Osteoblast (primary cell): ENCODE measurements at regions not wholly inside any gene's neighbourhood (a gene's known extent, or its start where the extent isn't known, plus 50 kb on each side); places are given as distances from the start of the nearest gene placed in this dataset.
"Not testable (repeated sequence)": the region's sequence is repeated elsewhere in the genome, so short reads cannot be mapped to it uniquely, and the experiment has no call there.

Source experiments
- DNase-seq: peaks from one replicate; pipeline ENCODE4 v3.0.0; 2011; ENCODE audit warnings: low spot score, mixed read lengths; ENCODE audit not compliant: insufficient read length; ENCODE audit errors: missing footprints
- H2AFZ ChIP-seq: 2 replicates; pipeline ENCODE4 v1.6.0; 2011; ENCODE audit warnings: mild to moderate bottlenecking, low read length
- H3K27ac ChIP-seq: 2 replicates; pipeline ENCODE4 v1.5.1; 2011; ENCODE audit warnings: mild to moderate bottlenecking, low read depth, low read length, moderate library complexity
- H3K27me3 ChIP-seq: 2 replicates; pipeline ENCODE4 v1.6.0; 2012; ENCODE audit warnings: mild to moderate bottlenecking, control low read depth, inconsistent platforms, low read length, moderate library complexity; ENCODE audit not compliant: insufficient read depth
- H3K36me3 ChIP-seq: 2 replicates; pipeline ENCODE4 v1.5.1; 2011; ENCODE audit warnings: mild to moderate bottlenecking, low read length, control low read depth, moderate library complexity; ENCODE audit not compliant: insufficient read depth
- H3K4me1 ChIP-seq: 2 replicates; pipeline ENCODE4 v1.5.1; 2011; ENCODE audit warnings: mild to moderate bottlenecking, low read length, control low read depth, moderate library complexity; ENCODE audit not compliant: insufficient read depth
- H3K4me2 ChIP-seq: 2 replicates; pipeline ENCODE4 v1.6.0; 2011; ENCODE audit warnings: mild to moderate bottlenecking, low read length; ENCODE audit not compliant: insufficient read depth
- H3K4me3 ChIP-seq: fragments of 200-600 bp; sonication (generic); 3 replicates; pipeline ENCODE4 v1.5.1; 2012; ENCODE audit warnings: mild to moderate bottlenecking, low read length, inconsistent platforms; ENCODE audit not compliant: insufficient read depth
- H3K79me2 ChIP-seq: 2 replicates; pipeline ENCODE4 v1.6.0; 2012; ENCODE audit warnings: mild to moderate bottlenecking, low read length, control low read depth, inconsistent platforms; ENCODE audit not compliant: insufficient read depth
- H3K9me3 ChIP-seq: 2 replicates; pipeline ENCODE4 v1.5.1; 2011; ENCODE audit warnings: low read depth, low read length, control low read depth
- H4K20me1 ChIP-seq: 2 replicates; pipeline ENCODE4 v1.6.0; 2012; ENCODE audit warnings: mild to moderate bottlenecking, low read length, control low read depth; ENCODE audit not compliant: insufficient read depth
- TF ChIP-seq, protein P1 (sequence below): IDR thresholded peaks from 2 replicates; pipeline ENCODE4 v1.5.1; 2011; ENCODE audit warnings: mild to moderate bottlenecking, low read depth, low read length, moderate library complexity; ENCODE audit errors: extremely low read depth

DNA sequence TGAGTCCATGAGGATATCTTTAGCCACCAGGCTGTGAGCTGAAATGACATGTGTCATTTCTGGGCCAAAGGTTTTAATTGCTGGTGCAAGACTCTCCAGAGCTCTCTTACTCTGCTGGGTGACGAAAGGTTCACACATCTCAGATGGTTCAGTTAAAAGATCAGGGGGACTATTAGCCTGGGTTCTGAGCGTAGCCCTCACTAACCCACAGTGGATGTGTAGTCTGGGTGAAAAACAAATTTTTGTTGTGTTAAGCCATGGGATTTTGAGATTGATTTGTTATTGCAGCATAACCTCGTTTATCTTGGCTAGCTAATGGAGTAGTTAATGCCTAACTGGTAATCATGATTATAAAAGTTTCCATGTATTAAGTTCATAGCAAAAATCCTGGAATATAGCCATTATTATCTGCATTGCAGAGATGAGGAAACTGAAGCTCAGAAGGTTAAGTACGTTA is 251.5 kb downstream of the RMST start:
- H3K36me3 ChIP-seq: no peaks in the 10 kb centered on the region
- H3K9me3 ChIP-seq: peaks cover 2% of the 10 kb centered on the region
- no peak for DNase-seq
- H3K27me3 ChIP-seq: no peaks in the 10 kb centered on the region
- H3K27ac ChIP-seq: no peak overlapping the region
- no peaks in the 10 kb centered on the region for H3K4me1 ChIP-seq
- no peaks in the 10 kb centered on the region for H3K79me2 ChIP-seq
- no peak overlapping the region for H2AFZ ChIP-seq
- H4K20me1 ChIP-seq: no peaks in the 10 kb centered on the region
- H3K4me2 ChIP-seq: no peak overlapping the region
- TF ChIP-seq, protein P1, sequence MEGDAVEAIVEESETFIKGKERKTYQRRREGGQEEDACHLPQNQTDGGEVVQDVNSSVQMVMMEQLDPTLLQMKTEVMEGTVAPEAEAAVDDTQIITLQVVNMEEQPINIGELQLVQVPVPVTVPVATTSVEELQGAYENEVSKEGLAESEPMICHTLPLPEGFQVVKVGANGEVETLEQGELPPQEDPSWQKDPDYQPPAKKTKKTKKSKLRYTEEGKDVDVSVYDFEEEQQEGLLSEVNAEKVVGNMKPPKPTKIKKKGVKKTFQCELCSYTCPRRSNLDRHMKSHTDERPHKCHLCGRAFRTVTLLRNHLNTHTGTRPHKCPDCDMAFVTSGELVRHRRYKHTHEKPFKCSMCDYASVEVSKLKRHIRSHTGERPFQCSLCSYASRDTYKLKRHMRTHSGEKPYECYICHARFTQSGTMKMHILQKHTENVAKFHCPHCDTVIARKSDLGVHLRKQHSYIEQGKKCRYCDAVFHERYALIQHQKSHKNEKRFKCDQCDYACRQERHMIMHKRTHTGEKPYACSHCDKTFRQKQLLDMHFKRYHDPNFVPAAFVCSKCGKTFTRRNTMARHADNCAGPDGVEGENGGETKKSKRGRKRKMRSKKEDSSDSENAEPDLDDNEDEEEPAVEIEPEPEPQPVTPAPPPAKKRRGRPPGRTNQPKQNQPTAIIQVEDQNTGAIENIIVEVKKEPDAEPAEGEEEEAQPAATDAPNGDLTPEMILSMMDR: no peak
- H3K4me3 ChIP-seq: no peak overlapping the region

DNA sequence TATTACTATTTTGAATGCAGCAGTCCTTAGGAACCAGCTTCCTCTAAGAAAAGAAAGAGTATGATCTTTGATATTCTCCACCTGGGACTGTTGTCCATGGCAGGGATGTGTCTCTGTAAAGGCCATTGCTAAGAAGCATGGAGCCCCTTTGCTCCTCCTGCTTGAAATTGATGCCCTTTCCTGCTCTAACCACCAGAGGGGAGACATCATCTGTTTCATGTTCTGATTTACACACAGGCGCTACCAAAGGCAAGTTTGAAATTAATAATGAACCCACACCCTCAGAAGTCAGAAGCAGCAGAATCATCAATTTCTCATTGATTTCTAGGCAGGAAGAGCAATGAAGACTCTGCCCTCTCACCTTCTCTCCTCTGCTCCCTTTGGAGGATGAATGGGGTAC is 253.8 kb downstream of the RMST start:
- TF ChIP-seq, protein P1: no peak
- no peaks in the 10 kb centered on the region for H3K36me3 ChIP-seq
- DNase-seq: no peak
- no peaks in the 10 kb centered on the region for H3K27me3 ChIP-seq
- H3K9me3 ChIP-seq: peaks cover 2% of the 10 kb centered on the region
- H3K4me2 ChIP-seq: no peak overlapping the region
- no peak overlapping the region for H3K4me3 ChIP-seq
- no peak overlapping the region for H3K27ac ChIP-seq
- H4K20me1 ChIP-seq: no peaks in the 10 kb centered on the region
- no peaks in the 10 kb centered on the region for H3K79me2 ChIP-seq
- no peaks in the 10 kb centered on the region for H3K4me1 ChIP-seq
- H2AFZ ChIP-seq: no peak overlapping the region

DNA sequence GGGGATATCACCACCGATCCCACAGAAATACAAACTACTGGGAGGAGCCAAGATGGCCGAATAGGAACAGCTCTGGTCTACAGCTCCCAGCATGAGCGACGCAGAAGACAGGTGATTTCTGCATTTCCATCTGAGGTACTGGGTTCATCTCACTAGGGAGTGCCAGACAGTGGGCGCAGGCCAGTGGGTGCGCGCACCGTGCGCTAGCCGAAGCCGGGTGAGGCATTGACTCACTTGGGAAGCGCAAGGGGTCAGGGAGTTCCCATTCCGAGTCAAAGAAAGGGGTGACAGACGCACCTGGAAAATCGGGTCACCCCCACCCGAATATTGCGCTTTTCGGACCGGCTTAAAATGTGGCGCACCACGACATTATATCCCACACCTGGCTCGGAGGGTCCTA is 261.2 kb downstream of the RMST start:
- H3K36me3 ChIP-seq, H3K27ac ChIP-seq, H4K20me1 ChIP-seq, H3K4me3 ChIP-seq, H3K4me2 ChIP-seq, DNase-seq, H3K27me3 ChIP-seq, H3K4me1 ChIP-seq, H3K9me3 ChIP-seq, H2AFZ ChIP-seq, H3K79me2 ChIP-seq: not testable (repeated sequence)

DNA sequence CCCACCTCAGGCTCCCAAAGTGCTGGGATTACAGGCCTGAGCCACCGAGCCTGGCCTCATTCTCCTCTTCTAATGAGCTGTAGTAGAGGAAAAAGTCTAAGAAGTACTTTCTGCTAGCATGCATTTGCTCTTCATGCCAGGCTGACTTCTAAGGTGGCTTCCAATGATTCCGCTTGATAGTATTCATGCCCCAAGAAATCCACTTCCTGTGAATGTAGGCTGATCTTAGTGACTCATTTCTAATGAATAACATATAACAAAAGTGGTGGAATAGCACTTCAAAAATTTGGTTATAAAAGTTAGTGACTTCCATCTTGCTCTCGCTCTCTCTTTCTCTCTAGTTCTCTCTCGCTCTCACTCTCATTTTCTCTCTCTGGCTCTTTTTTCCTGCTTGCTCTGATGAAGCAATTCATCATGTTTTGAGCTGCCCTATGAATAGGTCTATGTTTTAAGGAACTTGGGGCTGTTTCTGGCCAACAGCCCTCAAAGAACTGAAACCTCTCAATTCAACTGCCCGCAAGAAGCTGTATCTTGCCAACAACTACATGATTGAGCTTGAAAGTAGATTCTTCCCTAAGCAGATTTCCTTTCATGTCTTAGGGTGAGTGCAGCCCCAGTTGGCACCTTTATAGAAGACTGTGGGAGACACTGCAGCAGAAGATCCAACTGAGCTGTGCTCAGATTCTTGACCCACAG is 282.9 kb downstream of the RMST start:
- peaks cover 3% of the 10 kb centered on the region for H3K9me3 ChIP-seq
- H3K4me3 ChIP-seq: no peak overlapping the region
- no peak overlapping the region for H3K27ac ChIP-seq
- H3K4me1 ChIP-seq: no peaks in the 10 kb centered on the region
- TF ChIP-seq, protein P1: no peak
- H3K4me2 ChIP-seq: no peak overlapping the region
- H3K79me2 ChIP-seq: no peaks in the 10 kb centered on the region
- no peak overlapping the region for H2AFZ ChIP-seq
- no peaks in the 10 kb centered on the region for H4K20me1 ChIP-seq
- H3K27me3 ChIP-seq: no peaks in the 10 kb centered on the region
- H3K36me3 ChIP-seq: no peaks in the 10 kb centered on the region
- DNase-seq: no peak
